ENCODE measurements at regions not wholly inside any gene's neighbourhood (a gene's known extent, or its start where the extent isn't known, plus 50 kb on each side); places are given as distances from the start of the nearest gene placed in this dataset.

DNA sequence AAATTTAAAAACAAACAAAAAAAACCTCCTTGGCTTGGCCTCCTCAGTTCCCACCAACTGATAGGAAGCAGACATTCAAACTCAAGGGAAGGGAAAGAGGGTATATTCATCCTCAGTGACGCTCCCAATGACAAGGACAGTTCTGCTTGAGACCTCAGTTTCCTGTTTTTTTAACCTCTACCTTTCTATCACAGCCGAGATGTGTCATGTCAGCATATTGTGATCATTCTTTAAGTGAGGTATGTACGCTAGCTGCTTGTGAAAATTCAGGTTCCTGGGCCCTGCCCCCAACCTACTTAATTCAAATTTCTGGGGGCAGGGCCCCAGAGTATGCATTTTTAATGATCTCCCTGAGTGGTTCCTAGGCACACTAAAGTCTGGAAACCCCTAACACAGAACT, 611.9 kb upstream of the TBX3 start (continued):
- no peak for TF ChIP-seq PHB2 (IDR thresholded peaks at IDR 0.05; ENCODE audit: low read depth)

DNA sequence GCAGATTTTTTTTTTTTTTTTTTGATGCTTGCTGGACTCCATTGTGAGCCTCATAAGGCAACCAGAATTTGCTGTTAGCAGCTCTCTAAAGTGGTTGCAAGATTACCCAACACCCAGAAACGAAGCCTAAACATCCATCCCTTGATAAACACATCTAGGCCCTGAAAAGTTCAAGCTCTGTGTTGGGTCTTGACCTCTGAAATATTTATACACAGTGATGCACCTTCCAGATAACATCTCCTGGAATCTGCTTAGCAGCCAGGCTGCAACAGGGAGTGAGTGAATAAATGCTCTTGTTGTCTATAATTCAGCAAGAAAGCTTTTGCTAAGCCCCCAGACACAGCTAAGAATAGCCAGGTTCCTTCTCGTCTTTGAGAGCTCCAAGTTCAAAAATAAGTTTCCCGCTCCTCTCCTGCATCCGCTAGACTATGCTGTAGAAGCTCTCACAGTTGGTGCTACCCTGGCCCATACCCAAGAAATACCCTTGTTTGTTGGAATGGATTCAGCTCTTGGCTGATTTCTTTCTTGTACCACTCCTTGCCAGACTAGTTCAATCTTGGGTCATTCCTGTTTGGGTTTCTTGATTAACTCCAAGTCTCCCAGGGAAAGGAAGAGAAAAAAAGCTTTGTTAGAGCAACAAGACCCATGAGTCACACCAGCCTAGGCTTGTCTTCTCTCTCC, 610.6 kb upstream of the TBX3 start:
- ATAC-seq (no peak), DNase-seq (ENCODE audit: extremely low read depth in 1 of 4, low spot score in 3 of 4) (no peak), FAIRE-seq (peak; percentile 11)
- Histone ChIP-seq H3K9me3 (replicated peaks; ENCODE audit: control insufficient read depth, insufficient read depth, low read depth, low read length) (no peaks in the 10 kb centered on the region), H3K27ac (ENCODE audit: extremely low read depth, low read depth, low read length) (no peak overlapping the region), H3K27me3 (ENCODE audit: control insufficient read depth in 2 of 2, insufficient read depth in 2 of 2, low read length in 2 of 2) (no peaks in the 10 kb centered on the region), H3K9ac (ENCODE audit: insufficient read depth in 1 of 2, low read depth in 2 of 2, low read length in 2 of 2) (no peak overlapping the region), H2AFZ (ENCODE audit: low read depth, low read length) (no peak overlapping the region), H3K36me3 (ENCODE audit: control insufficient read depth, insufficient read depth, low read length) (no peaks in the 10 kb centered on the region), H4K20me1 (replicated peaks; ENCODE audit: control insufficient read depth, insufficient read depth, low read length) (no peaks in the 10 kb centered on the region), H3K79me2 (ENCODE audit: control insufficient read depth, insufficient read depth, low read length) (no peaks in the 10 kb centered on the region), H3K4me2 (ENCODE audit: insufficient read depth, low read length) (no peak overlapping the region), H3K4me3 (no peak overlapping the region), H3K4me1 (replicated peaks in 1 of 2; ENCODE audit: control insufficient read depth in 2 of 2, insufficient read depth in 2 of 2, low read length in 2 of 2) (no peaks in the 10 kb centered on the region), H3K9me1 (ENCODE audit: control insufficient read depth, insufficient read depth, low read length) (no peaks in the 10 kb centered on the region)
- CTCF ChIA-PET (ENCODE audit: low intra/inter-chr PET ratio) = no interaction called here
- WGBS (ENCODE audit: insufficient coverage, low coverage, missing lambda C conversion rate) = 0% methylated on average over 4 of the region's 4 CpGs
- POLR2A ChIA-PET = no interaction called here
- intact Hi-C loops (cut with micrococcal nuclease) = no loop called here
- no TSS peak for BruUV-seq (replicated peaks)
- in situ Hi-C loops (cut with MboI) = no loop called here
- TF ChIP-seq MYNN (IDR thresholded peaks at IDR 0.05) = no peak
- TF ChIP-seq MYNN (CRISPR knock-in tag; IDR thresholded peaks at IDR 0.05) = no peak
- TF ChIP-seq ZNF146 (CRISPR knock-in tag; IDR thresholded peaks at IDR 0.05; ENCODE audit: unreplicated experiment) = no peak
- TF ChIP-seq MAFK (IDR thresholded peaks at IDR 0.05; ENCODE audit: low read length) = no peak
- no peak for TF ChIP-seq NCOA6 (IDR thresholded peaks at IDR 0.05)
- no peak for TF ChIP-seq MEF2D (tag; conservative IDR thresholded peaks at IDR 0.05; ENCODE audit: low read depth)
- no peak for TF ChIP-seq SMARCC2 (IDR thresholded peaks at IDR 0.05; ENCODE audit: low read depth)
- TF ChIP-seq TCF7L2 (IDR thresholded peaks at IDR 0.05; ENCODE audit: low read depth, low read length) = no peak
- no peak for TF ChIP-seq BRD9 (IDR thresholded peaks at IDR 0.05; ENCODE audit: low read depth, partially characterized antibody)
- no peak for TF ChIP-seq MEF2A (IDR thresholded peaks at IDR 0.05; ENCODE audit: control insufficient read depth, low read depth, low read length)
- TF ChIP-seq, protein P1, sequence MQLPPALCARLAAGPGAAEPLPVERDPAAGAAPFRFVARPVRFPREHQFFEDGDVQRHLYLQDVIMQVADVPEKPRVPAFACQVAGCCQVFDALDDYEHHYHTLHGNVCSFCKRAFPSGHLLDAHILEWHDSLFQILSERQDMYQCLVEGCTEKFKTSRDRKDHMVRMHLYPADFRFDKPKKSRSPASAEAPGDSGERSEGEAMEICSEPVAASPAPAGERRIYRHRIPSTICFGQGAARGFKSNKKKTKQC (CRISPR knock-in tag; IDR thresholded peaks at IDR 0.05) = no peak
- TF ChIP-seq, protein P2, sequence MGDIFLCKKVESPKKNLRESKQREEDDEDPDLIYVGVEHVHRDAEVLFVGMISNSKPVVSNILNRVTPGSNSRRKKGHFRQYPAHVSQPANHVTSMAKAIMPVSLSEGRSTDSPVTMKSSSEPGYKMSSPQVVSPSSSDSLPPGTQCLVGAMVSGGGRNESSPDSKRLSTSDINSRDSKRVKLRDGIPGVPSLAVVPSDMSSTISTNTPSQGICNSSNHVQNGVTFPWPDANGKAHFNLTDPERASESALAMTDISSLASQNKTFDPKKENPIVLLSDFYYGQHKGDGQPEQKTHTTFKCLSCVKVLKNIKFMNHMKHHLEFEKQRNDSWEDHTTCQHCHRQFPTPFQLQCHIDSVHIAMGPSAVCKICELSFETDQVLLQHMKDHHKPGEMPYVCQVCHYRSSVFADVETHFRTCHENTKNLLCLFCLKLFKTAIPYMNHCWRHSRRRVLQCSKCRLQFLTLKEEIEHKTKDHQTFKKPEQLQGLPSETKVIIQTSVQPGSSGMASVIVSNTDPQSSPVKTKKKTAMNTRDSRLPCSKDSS (IDR thresholded peaks at IDR 0.05; ENCODE audit: low read depth, partially characterized antibody) = no peak
- TF ChIP-seq, protein P3, sequence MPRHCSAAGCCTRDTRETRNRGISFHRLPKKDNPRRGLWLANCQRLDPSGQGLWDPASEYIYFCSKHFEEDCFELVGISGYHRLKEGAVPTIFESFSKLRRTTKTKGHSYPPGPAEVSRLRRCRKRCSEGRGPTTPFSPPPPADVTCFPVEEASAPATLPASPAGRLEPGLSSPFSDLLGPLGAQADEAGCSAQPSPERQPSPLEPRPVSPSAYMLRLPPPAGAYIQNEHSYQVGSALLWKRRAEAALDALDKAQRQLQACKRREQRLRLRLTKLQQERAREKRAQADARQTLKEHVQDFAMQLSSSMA (CRISPR knock-in tag; IDR thresholded peaks at IDR 0.05) = no peak
- TF ChIP-seq, protein P4, sequence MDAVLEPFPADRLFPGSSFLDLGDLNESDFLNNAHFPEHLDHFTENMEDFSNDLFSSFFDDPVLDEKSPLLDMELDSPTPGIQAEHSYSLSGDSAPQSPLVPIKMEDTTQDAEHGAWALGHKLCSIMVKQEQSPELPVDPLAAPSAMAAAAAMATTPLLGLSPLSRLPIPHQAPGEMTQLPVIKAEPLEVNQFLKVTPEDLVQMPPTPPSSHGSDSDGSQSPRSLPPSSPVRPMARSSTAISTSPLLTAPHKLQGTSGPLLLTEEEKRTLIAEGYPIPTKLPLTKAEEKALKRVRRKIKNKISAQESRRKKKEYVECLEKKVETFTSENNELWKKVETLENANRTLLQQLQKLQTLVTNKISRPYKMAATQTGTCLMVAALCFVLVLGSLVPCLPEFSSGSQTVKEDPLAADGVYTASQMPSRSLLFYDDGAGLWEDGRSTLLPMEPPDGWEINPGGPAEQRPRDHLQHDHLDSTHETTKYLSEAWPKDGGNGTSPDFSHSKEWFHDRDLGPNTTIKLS (IDR thresholded peaks at IDR 0.05; ENCODE audit: borderline replicate concordance, low read depth) = no peak

All from K562 (cell line).